ENCODE measurements at regions not wholly inside any gene's neighbourhood (a gene's known extent, or its start where the extent isn't known, plus 50 kb on each side); places are given as distances from the start of the nearest gene placed in this dataset.

- TF ChIP-seq TAF1 (IDR thresholded peaks at IDR 0.05; ENCODE audit: low read depth, low read length) (no peak), POLR2AphosphoS5 (IDR thresholded peaks at IDR 0.05; ENCODE audit: low read depth, low read length) (no peak), POLR2A (IDR thresholded peaks at IDR 0.05; ENCODE audit: low read depth, low read length) (no peak), POU2F2 (IDR thresholded peaks at IDR 0.05; ENCODE audit: low read depth, low read length) (no peak), SPI1 (IDR thresholded peaks at IDR 0.05; ENCODE audit: low read depth, low read length) (no peak)
These were observed 348.5 kb downstream of the PYDC2 start for GRCh38 chr3:191809326-191809949.

Data from GM12891 (cell line).